IMR-90 (cell line): ENCODE measurements at regions not wholly inside any gene's neighbourhood (a gene's known extent, or its start where the extent isn't known, plus 50 kb on each side); places are given as distances from the start of the nearest gene placed in this dataset.

Source experiments
- ATAC-seq: fragments of 200-7000 bp; cut with Tn5 transposase; 2 replicates; pipeline ENCODE4 v1.9.1; 2020; ENCODE audit warnings: low read depth, mild to moderate bottlenecking, moderate library complexity
- BruUV-seq: library from RNA; stranded (reverse); fragments of 400-500 nt; replicated peaks from 2 replicates; lab custom pipeline; 2021; lab: Mats Ljungman, UMichigan
- CTCF ChIA-PET: fragments of 300-600 bp; formaldehyde crosslinking; extraction: SDS; loops from one replicate; lab custom pipeline; 2021; ENCODE audit warnings: antibody characterized with exemption; lab: Yijun Ruan, JAX
- POLR2A ChIA-PET: fragments of 300-600 bp; sonication (Branson Sonifier 250); formaldehyde crosslinking; loops from one replicate; lab custom pipeline; 2022; ENCODE audit warnings: antibody characterized with exemption; ENCODE audit not compliant: unreplicated experiment; lab: Charles Lee
- DNase-seq: peaks from one replicate; pipeline ENCODE4 v3.0.0; 2013
- H2AFZ ChIP-seq: replicated peaks from 2 replicates; pipeline ENCODE3; 2013; ENCODE audit warnings: low read length, mild to moderate bottlenecking; ENCODE audit not compliant: poor library complexity
- H2AK5ac ChIP-seq: 2 replicates; pipeline ENCODE4 v1.6.1; 2013; ENCODE audit warnings: low read depth, low read length, inconsistent platforms
- H2AK9ac ChIP-seq: replicated peaks from 2 replicates; pipeline ENCODE3; 2013; ENCODE audit warnings: mild to moderate bottlenecking, low read depth, low read length, moderate library complexity; ENCODE audit not compliant: poor library complexity
- H2BK120ac ChIP-seq: 2 replicates; pipeline ENCODE4 v1.6.1; 2013; ENCODE audit warnings: low read depth, low read length, inconsistent platforms
- H2BK15ac ChIP-seq: 3 replicates; pipeline ENCODE4 v1.6.1; 2013; ENCODE audit warnings: low read depth, low read length, inconsistent platforms
- H2BK20ac ChIP-seq: 2 replicates; pipeline ENCODE4 v1.6.1; 2013; ENCODE audit warnings: low read depth, mild to moderate bottlenecking, inconsistent platforms, low read length, moderate library complexity
- H2BK5ac ChIP-seq: 2 replicates; pipeline ENCODE4 v1.6.1; 2013; ENCODE audit warnings: mild to moderate bottlenecking, low read depth, low read length, inconsistent platforms; ENCODE audit not compliant: poor library complexity, severe bottlenecking
- H3K14ac ChIP-seq: replicated peaks from 2 replicates; pipeline ENCODE4 v1.6.1; 2013; ENCODE audit warnings: low read depth, low read length, inconsistent platforms
- H3K18ac ChIP-seq: 2 replicates; pipeline ENCODE4 v1.6.1; 2013; ENCODE audit warnings: low read depth, low read length, control low read depth
- H3K23ac ChIP-seq: 2 replicates; pipeline ENCODE4 v1.6.1; 2013; ENCODE audit warnings: low read depth, low read length, inconsistent platforms
- H3K27ac ChIP-seq: 2 replicates; pipeline ENCODE4 v1.5.1; 2013; ENCODE audit warnings: mild to moderate bottlenecking, control low read depth, low read length; ENCODE audit not compliant: insufficient read depth
- H3K27me3 ChIP-seq: 2 replicates; pipeline ENCODE4 v1.6.1; 2013; ENCODE audit warnings: low read length; ENCODE audit not compliant: control insufficient read depth, insufficient read depth
- H3K36me3 ChIP-seq: 2 replicates; pipeline ENCODE4 v1.6.1; 2013; ENCODE audit warnings: low read length, mixed read lengths; ENCODE audit not compliant: control insufficient read depth, insufficient read depth
- H3K4ac ChIP-seq: 2 replicates; pipeline ENCODE4 v1.6.1; 2013; ENCODE audit warnings: low read depth, low read length, inconsistent platforms
- H3K4me1 ChIP-seq: 2 replicates; pipeline ENCODE4 v1.6.1; 2013; ENCODE audit warnings: low read length, mixed read lengths; ENCODE audit not compliant: control insufficient read depth, insufficient read depth
- H3K4me2 ChIP-seq: 2 replicates; pipeline ENCODE4 v1.6.1; 2013; ENCODE audit warnings: low read depth, mild to moderate bottlenecking, control low read depth, low read length, moderate library complexity
- H3K4me3 ChIP-seq: 2 replicates; pipeline ENCODE4 v1.5.1; 2013; ENCODE audit warnings: low read depth, mild to moderate bottlenecking, control low read depth, low read length, moderate library complexity; ENCODE audit not compliant: insufficient read depth
- H3K56ac ChIP-seq: 2 replicates; pipeline ENCODE4 v1.6.1; 2013; ENCODE audit warnings: low read length, inconsistent platforms; ENCODE audit not compliant: insufficient read depth; ENCODE audit errors: extremely low read depth
- H3K79me1 ChIP-seq, 2 experiments: 2 replicates each; pipeline ENCODE4 v1.6.1; 2013; ENCODE audit warnings: low read length in 2 of 2, inconsistent platforms in 1 of 2, low read depth in 1 of 2
- H3K9ac ChIP-seq: 2 replicates; pipeline ENCODE4 v1.6.1; 2013; ENCODE audit warnings: low read depth, low read length, control low read depth
- H3K9me1 ChIP-seq: 2 replicates; pipeline ENCODE4 v1.6.1; 2013; ENCODE audit warnings: low read length, inconsistent platforms; ENCODE audit not compliant: insufficient read depth
- H3K9me3 ChIP-seq: 2 replicates; pipeline ENCODE4 v1.6.1; 2013; ENCODE audit warnings: low read length; ENCODE audit not compliant: control insufficient read depth, insufficient read depth
- H4K20me1 ChIP-seq: 2 replicates; pipeline ENCODE4 v1.6.1; 2013; ENCODE audit warnings: low read length, inconsistent platforms; ENCODE audit not compliant: insufficient read depth
- H4K5ac ChIP-seq: 2 replicates; pipeline ENCODE4 v1.6.1; 2013; ENCODE audit warnings: mild to moderate bottlenecking, low read depth, low read length, control low read depth
- H4K8ac ChIP-seq, 2 experiments: 2 replicates each; pipeline ENCODE4 v1.6.1; 2013; ENCODE audit warnings: low read depth in 2 of 2, low read length in 2 of 2, control low read depth in 1 of 2, inconsistent platforms in 1 of 2
- H4K91ac ChIP-seq: 2 replicates; pipeline ENCODE4 v1.6.1; 2013; ENCODE audit warnings: low read depth, low read length, inconsistent platforms; ENCODE audit not compliant: insufficient read depth
- BHLHE40 ChIP-seq: fragments of 150-350 bp; IDR thresholded peaks from 2 replicates; pipeline ENCODE4 v1.6.1; 2016; ENCODE audit warnings: mild to moderate bottlenecking, low read depth, low read length
- CEBPB ChIP-seq: IDR thresholded peaks from 2 replicates; pipeline ENCODE4 v1.6.1; 2012; ENCODE audit warnings: low read depth, low read length, improper control_type of control experiment
- CHD1 ChIP-seq: IDR thresholded peaks from 2 replicates; pipeline ENCODE4 v1.6.1; 2012; ENCODE audit warnings: low read depth, low read length, improper control_type of control experiment
- CTCF ChIP-seq: conservative IDR thresholded peaks from 2 replicates; pipeline ENCODE4 v1.5.1; 2012; ENCODE audit warnings: mild to moderate bottlenecking, low read depth, low read length, improper control_type of control experiment
- ELK1 ChIP-seq: fragments of 150-350 bp; IDR thresholded peaks from 2 replicates; pipeline ENCODE4 v1.6.1; 2016; ENCODE audit warnings: low read depth, mild to moderate bottlenecking, low read length, moderate library complexity, borderline replicate concordance
- FOS ChIP-seq: fragments of 150-350 bp; IDR thresholded peaks from 2 replicates; pipeline ENCODE4 v1.6.1; 2016; ENCODE audit warnings: low read depth, low read length
- MAFK ChIP-seq: IDR thresholded peaks from 2 replicates; pipeline ENCODE4 v1.6.1; 2012; ENCODE audit warnings: low read depth, low read length, improper control_type of control experiment
- MAZ ChIP-seq: IDR thresholded peaks from 2 replicates; pipeline ENCODE4 v1.6.1; 2012; ENCODE audit warnings: low read depth, mild to moderate bottlenecking, low read length, improper control_type of control experiment, moderate library complexity, borderline replicate concordance
- MXI1 ChIP-seq: IDR thresholded peaks from 2 replicates; pipeline ENCODE4 v1.6.1; 2012; ENCODE audit warnings: low read depth, mild to moderate bottlenecking, low read length, moderate library complexity, borderline replicate concordance
- NFE2L2 ChIP-seq: fragments of 150-350 bp; IDR thresholded peaks from 2 replicates; pipeline ENCODE4 v1.6.1; 2016; ENCODE audit warnings: low read depth, mild to moderate bottlenecking, low read length
- POLR2A ChIP-seq: IDR thresholded peaks from 2 replicates; pipeline ENCODE4 v1.6.1; 2012; ENCODE audit warnings: mild to moderate bottlenecking, low read depth, low read length
- RAD21 ChIP-seq: IDR thresholded peaks from 2 replicates; pipeline ENCODE4 v1.6.1; 2012; ENCODE audit warnings: low read length, improper control_type of control experiment
- RCOR1 ChIP-seq: IDR thresholded peaks from 2 replicates; pipeline ENCODE4 v1.6.1; 2012; ENCODE audit warnings: mild to moderate bottlenecking, low read length, improper control_type of control experiment; ENCODE audit not compliant: insufficient replicate concordance
- RFX5 ChIP-seq: IDR thresholded peaks from 2 replicates; pipeline ENCODE4 v1.8.0; 2012; ENCODE audit warnings: low read depth, mild to moderate bottlenecking, low read length, moderate library complexity
- SMC3 ChIP-seq: fragments of 150-350 bp; IDR thresholded peaks from 2 replicates; pipeline ENCODE4 v1.6.1; 2016; ENCODE audit warnings: low read depth, mild to moderate bottlenecking, antibody characterized with exemption, low read length, moderate library complexity
- whole genome bisulfite sequencing, 2 experiments: methylation state at CpG; one replicate each; pipeline versions ENCODE4 v1.1.5 to v1.1.7; 2013; ENCODE audit warnings: missing lambda C conversion rate in 2 of 2; ENCODE audit not compliant: insufficient read length in 1 of 2; ENCODE audit errors: extremely low coverage in 2 of 2; 5-methylcytosine and 5-hydroxymethylcytosine counted together
- dilution Hi-C: fragments of 300-500 bp; cut with HindIII; formaldehyde crosslinking; loops from one replicate; pipeline ENCODE4 v1.14.3; 2018; ENCODE audit warnings: low sequenced_read_pairs; ENCODE audit not compliant: unreplicated experiment
- in situ Hi-C: fragments of 300-500 bp; cut with MboI; formaldehyde crosslinking; loops from 3 replicates; pipeline ENCODE4 v1.14.3; 2019; ENCODE audit warnings: low sequenced_read_pairs, inconsistent platforms, mixed read lengths
- intact Hi-C: fragments of 100-400 bp; cut with micrococcal nuclease; formaldehyde crosslinking; loops from 2 replicates; pipeline ENCODE4 v1.10.0; 2022
- TF ChIP-seq, protein P1 (sequence below): fragments of 150-350 bp; IDR thresholded peaks from 2 replicates; pipeline ENCODE4 v1.6.1; 2017; ENCODE audit warnings: mild to moderate bottlenecking, antibody characterized with exemption, low read length, low read depth

- Histone ChIP-seq H3K56ac (no peak overlapping the region), H3K9me3 (no peaks in the 10 kb centered on the region), H4K20me1 (no peaks in the 10 kb centered on the region), H3K36me3 (no peaks in the 10 kb centered on the region), H4K8ac (no peak overlapping the region), H3K4me1 (peaks cover 6% of the 10 kb centered on the region; the same call in 1 of the 2 replicates), H3K4ac (no peak overlapping the region), H3K9me1 (no peaks in the 10 kb centered on the region), H3K4me3 (no peak overlapping the region), H3K18ac (no peak overlapping the region), H2BK20ac (no peak overlapping the region), H4K91ac (no peak overlapping the region), H3K14ac (no peak overlapping the region), H2AK5ac (no peak overlapping the region), H3K9ac (no peak overlapping the region), H2BK120ac (no peak overlapping the region), H3K4me2 (no peak overlapping the region), H2BK5ac (no peak overlapping the region), H3K23ac (no peak overlapping the region), H3K27ac (no peak overlapping the region), H3K79me1 (no peaks in the 10 kb centered on the region), H4K5ac (no peak overlapping the region), H3K27me3 (no peaks in the 10 kb centered on the region), H2AFZ (no peak overlapping the region), H2AK9ac (no peak overlapping the region), H2BK15ac (no peak overlapping the region)
- ChIA-PET CTCF (no interaction called here), POLR2A (no interaction called here)
- in situ Hi-C loops (no loop called here), dilution Hi-C loops (no loop called here), intact Hi-C loops (no loop called here)
- WGBS, 2 experiments, result no CpG with 5 or more reads among the region's 4 CpGs
- ATAC-seq (no peak), DNase-seq (no peak)
- no TSS peak for BruUV-seq
- TF ChIP-seq MAZ (no peak), RAD21 (no peak), RCOR1 (no peak), CEBPB (no peak), CTCF (no peak), NFE2L2 (no peak), MXI1 (no peak), SMC3 (no peak), POLR2A (no peak), RFX5 (no peak), FOS (no peak), CHD1 (no peak), MAFK (no peak), BHLHE40 (no peak), ELK1 (no peak)
- TF ChIP-seq, protein P1, sequence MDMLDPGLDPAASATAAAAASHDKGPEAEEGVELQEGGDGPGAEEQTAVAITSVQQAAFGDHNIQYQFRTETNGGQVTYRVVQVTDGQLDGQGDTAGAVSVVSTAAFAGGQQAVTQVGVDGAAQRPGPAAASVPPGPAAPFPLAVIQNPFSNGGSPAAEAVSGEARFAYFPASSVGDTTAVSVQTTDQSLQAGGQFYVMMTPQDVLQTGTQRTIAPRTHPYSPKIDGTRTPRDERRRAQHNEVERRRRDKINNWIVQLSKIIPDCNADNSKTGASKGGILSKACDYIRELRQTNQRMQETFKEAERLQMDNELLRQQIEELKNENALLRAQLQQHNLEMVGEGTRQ, result no peak
These were observed 221.9 kb upstream of the FOXN3 start for GRCh38 chr14:89638891-89639290.
